ENCODE measurements at regions not wholly inside any gene's neighbourhood (a gene's known extent, or its start where the extent isn't known, plus 50 kb on each side); places are given as distances from the start of the nearest gene placed in this dataset.
"Not testable (repeated sequence)": the region's sequence is repeated elsewhere in the genome, so short reads cannot be mapped to it uniquely, and the experiment has no call there.

GRCh38 chr2:12010059-12010458 is 263.6 kb downstream of the LPIN1 start:
- H3K27ac Mint-ChIP-seq: no peak overlapping the region

GRCh38 chr2:12010779-12011178 is 264.3 kb downstream of the LPIN1 start:
- Mint-ChIP-seq H3K4me3 (ENCODE audit: low read depth) (no peak overlapping the region), H3K27me3 (no peaks in the 10 kb centered on the region), H3K4me1 (ENCODE audit: low read depth) (peaks cover 8% of the 10 kb centered on the region), H3K27ac (peak overlapping the region; percentile 77), H3K9me3 (ENCODE audit: low read depth) (no peaks in the 10 kb centered on the region), H3K36me3 (ENCODE audit: insufficient read depth) (no peaks in the 10 kb centered on the region)
- no peak for TF ChIP-seq CTCF (IDR thresholded peaks at IDR 0.05; ENCODE audit: unreplicated experiment)
- no peak for DNase-seq (ENCODE audit: low spot score, unreplicated experiment)

More at GRCh38 chr2:12010059-12010458, 263.6 kb downstream of the LPIN1 start:
- Mint-ChIP-seq H3K36me3 (ENCODE audit: insufficient read depth) (no peaks in the 10 kb centered on the region), H3K27me3 (no peaks in the 10 kb centered on the region), H3K4me3 (ENCODE audit: low read depth) (no peak overlapping the region), H3K4me1 (ENCODE audit: low read depth) (peaks cover 8% of the 10 kb centered on the region), H3K9me3 (ENCODE audit: low read depth) (no peaks in the 10 kb centered on the region)
- no peak for DNase-seq (ENCODE audit: low spot score, unreplicated experiment)
- no peak for TF ChIP-seq CTCF (IDR thresholded peaks at IDR 0.05; ENCODE audit: unreplicated experiment)

GRCh38 chr2:12014088-12014960 is 267.9 kb downstream of the LPIN1 start:
- Mint-ChIP-seq H3K27me3 (no peaks in the 10 kb centered on the region), H3K27ac (no peak overlapping the region), H3K4me3 (ENCODE audit: low read depth) (no peak overlapping the region), H3K4me1 (ENCODE audit: low read depth) (peaks cover 3% of the 10 kb centered on the region), H3K9me3 (ENCODE audit: low read depth) (no peaks in the 10 kb centered on the region), H3K36me3 (ENCODE audit: insufficient read depth) (no peaks in the 10 kb centered on the region)
- no peak for TF ChIP-seq CTCF (IDR thresholded peaks at IDR 0.05; ENCODE audit: unreplicated experiment)
- no peak for DNase-seq (ENCODE audit: low spot score, unreplicated experiment)

GRCh38 chr2:12017499-12018157 is 271.2 kb downstream of the LPIN1 start:
- Mint-ChIP-seq H3K9me3 (ENCODE audit: low read depth) (peaks cover 19% of the 10 kb centered on the region), H3K27me3 (no peaks in the 10 kb centered on the region), H3K4me1 (ENCODE audit: low read depth) (no peaks in the 10 kb centered on the region), H3K36me3 (ENCODE audit: insufficient read depth) (peaks cover 2% of the 10 kb centered on the region), H3K4me3 (ENCODE audit: low read depth) (no peak overlapping the region), H3K27ac (no peak overlapping the region)
- no peak for DNase-seq (ENCODE audit: low spot score, unreplicated experiment)
- no peak for TF ChIP-seq CTCF (IDR thresholded peaks at IDR 0.05; ENCODE audit: unreplicated experiment)

- not testable (repeated sequence) for DNase-seq (ENCODE audit: low spot score, unreplicated experiment); H3K4me3 Mint-ChIP-seq (ENCODE audit: low read depth); H3K4me1 Mint-ChIP-seq (ENCODE audit: low read depth); H3K36me3 Mint-ChIP-seq (ENCODE audit: insufficient read depth); H3K27me3 Mint-ChIP-seq; H3K27ac Mint-ChIP-seq
- peaks cover 20% of the 10 kb centered on the region for H3K9me3 Mint-ChIP-seq (ENCODE audit: low read depth)
These were observed 272.3 kb downstream of the LPIN1 start for GRCh38 chr2:12018726-12019125.

Measured in progenitor cell of endocrine pancreas (in vitro differentiated cells).